Ascending aorta (tissue), 2 donors: ENCODE measurements at regions not wholly inside any gene's neighbourhood (a gene's known extent, or its start where the extent isn't known, plus 50 kb on each side); places are given as distances from the start of the nearest gene placed in this dataset.

Experiments used
- DNase-seq, 2 donors: peaks; one replicate each; pipeline ENCODE4 v3.0.0-alpha.2; 2019; ENCODE audit warnings: low spot score in 2 of 2
- H3K27ac ChIP-seq, 2 donors: fragments of 200-600 bp; sonication (generic); one replicate each; pipeline ENCODE4 v1.5.1; 2016 to 2017; ENCODE audit warnings: mild to moderate bottlenecking in 1 of 2
- H3K27me3 ChIP-seq: fragments of 200-600 bp; sonication (generic); one replicate; pipeline ENCODE4 v1.5.1; 2017
- H3K36me3 ChIP-seq, 2 donors: fragments of 200-600 bp; sonication (generic); one replicate each; pipeline ENCODE4 v1.5.1; 2016
- H3K4me1 ChIP-seq, 2 donors: fragments of 200-600 bp; sonication (generic); one replicate each; pipeline ENCODE4 v1.5.1; 2016 to 2017; ENCODE audit warnings: mild to moderate bottlenecking in 1 of 2
- H3K4me3 ChIP-seq, 2 donors: fragments of 200-600 bp; sonication (generic); one replicate each; pipeline ENCODE4 v1.5.1; 2016 to 2017; ENCODE audit warnings: mild to moderate bottlenecking in 1 of 2
- H3K9me3 ChIP-seq, 2 donors: fragments of 200-600 bp; sonication (generic); one replicate each; pipeline ENCODE4 v1.5.1; 2016
- intact Hi-C: fragments of 100-400 bp; cut with DNase I; formaldehyde crosslinking; loops from one replicate; pipeline ENCODE4 v1.15.1; 2023
- TF ChIP-seq, protein P1 (sequence below), 3 experiments: fragments of 200-600 bp in 2 of 3; fragments of 450-650 bp in 1 of 3; sonication (generic) in 2 of 3; IDR thresholded peaks; one replicate each; pipeline ENCODE4 v1.5.1; 2016 to 2019; ENCODE audit warnings: antibody characterized with exemption in 3 of 3, mild to moderate bottlenecking in 1 of 3, moderate library complexity in 1 of 3

DNA sequence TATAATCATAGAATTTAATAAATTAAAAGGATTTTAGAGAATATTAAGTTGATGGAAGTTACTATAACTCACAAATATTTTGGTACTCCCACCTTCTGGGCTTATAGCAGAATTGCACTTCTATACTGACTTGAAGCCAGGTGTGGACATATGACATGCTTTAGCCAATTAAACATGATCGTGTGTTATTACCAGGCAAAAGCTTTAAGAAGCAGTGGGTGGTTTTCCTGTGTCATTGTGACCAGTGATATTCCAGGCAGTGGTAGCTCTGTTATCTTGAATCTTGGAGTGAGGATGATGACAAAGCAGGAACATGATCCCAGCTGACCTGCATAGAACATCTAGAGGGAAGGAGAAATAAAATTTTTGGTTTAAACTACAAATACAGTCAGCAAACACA is 370.9 kb upstream of the ZEB2 start:
- Histone ChIP-seq H3K27ac (no peak overlapping the region), H3K4me3 (no peak overlapping the region), H3K9me3 (no peaks in the 10 kb centered on the region), H3K4me1 (peaks cover 0 to 3% of the 10 kb centered on the region in 2 donors), H3K36me3 (no peaks in the 10 kb centered on the region), H3K27me3 (no peaks in the 10 kb centered on the region)
- intact Hi-C loops = no loop called here
- TF ChIP-seq, protein P1, sequence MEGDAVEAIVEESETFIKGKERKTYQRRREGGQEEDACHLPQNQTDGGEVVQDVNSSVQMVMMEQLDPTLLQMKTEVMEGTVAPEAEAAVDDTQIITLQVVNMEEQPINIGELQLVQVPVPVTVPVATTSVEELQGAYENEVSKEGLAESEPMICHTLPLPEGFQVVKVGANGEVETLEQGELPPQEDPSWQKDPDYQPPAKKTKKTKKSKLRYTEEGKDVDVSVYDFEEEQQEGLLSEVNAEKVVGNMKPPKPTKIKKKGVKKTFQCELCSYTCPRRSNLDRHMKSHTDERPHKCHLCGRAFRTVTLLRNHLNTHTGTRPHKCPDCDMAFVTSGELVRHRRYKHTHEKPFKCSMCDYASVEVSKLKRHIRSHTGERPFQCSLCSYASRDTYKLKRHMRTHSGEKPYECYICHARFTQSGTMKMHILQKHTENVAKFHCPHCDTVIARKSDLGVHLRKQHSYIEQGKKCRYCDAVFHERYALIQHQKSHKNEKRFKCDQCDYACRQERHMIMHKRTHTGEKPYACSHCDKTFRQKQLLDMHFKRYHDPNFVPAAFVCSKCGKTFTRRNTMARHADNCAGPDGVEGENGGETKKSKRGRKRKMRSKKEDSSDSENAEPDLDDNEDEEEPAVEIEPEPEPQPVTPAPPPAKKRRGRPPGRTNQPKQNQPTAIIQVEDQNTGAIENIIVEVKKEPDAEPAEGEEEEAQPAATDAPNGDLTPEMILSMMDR (IDR thresholded peaks at IDR 0.05) = no peak
- DNase-seq = no peak

DNA sequence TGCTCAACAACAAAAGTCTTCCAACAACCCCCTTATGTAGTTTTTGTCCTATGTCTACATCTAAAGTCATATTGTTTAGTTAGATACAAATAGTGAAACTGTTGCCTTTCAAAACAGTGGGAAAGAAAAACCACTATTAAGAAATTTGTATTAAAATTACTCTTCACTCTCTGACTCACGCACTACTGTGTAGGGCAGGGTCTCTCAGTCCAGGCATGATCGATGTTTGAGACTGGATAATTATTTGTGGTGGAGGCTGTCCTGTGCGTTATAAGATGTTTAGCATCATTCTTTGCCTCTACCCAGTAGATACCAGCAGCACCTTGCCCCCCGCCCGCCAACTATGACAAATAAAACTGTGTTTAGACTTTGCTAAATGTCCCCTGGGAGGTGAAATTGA is 369.4 kb upstream of the ZEB2 start:
- TF ChIP-seq, protein P1 (IDR thresholded peaks at IDR 0.05) = no peak
- intact Hi-C loops = no loop called here
- H3K27me3 ChIP-seq = no peaks in the 10 kb centered on the region
- H3K4me3 ChIP-seq = no peak overlapping the region
- DNase-seq = no peak
- no peak overlapping the region for H3K27ac ChIP-seq
- peaks cover 0 to 3% of the 10 kb centered on the region in 2 donors for H3K4me1 ChIP-seq
- no peaks in the 10 kb centered on the region for H3K9me3 ChIP-seq
- no peaks in the 10 kb centered on the region for H3K36me3 ChIP-seq

DNA sequence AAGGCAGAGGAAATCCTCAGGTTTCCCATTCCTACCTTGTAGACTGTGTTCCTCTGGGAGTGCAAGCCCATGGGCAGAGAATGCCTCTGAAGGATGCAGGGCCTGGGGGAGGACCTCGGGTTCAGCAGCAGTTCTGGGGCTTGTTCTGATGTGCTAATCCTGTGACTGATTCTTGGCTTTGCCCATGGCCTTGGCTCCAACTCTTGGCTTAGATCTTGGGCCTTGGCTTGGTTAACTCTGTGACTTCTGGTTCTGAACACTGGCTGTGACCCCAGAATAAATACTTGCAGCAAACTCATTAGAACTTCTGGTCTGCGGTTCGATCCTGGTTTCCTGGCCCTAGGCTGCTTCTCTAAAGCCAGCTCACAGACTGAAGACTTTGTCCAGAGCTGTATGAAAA is 366.9 kb upstream of the ZEB2 start:
- H3K9me3 ChIP-seq = no peaks in the 10 kb centered on the region
- no peaks in the 10 kb centered on the region for H3K36me3 ChIP-seq
- H3K4me1 ChIP-seq = peaks cover 0 to 3% of the 10 kb centered on the region in 2 donors
- no peak overlapping the region for H3K4me3 ChIP-seq
- no peaks in the 10 kb centered on the region for H3K27me3 ChIP-seq
- H3K27ac ChIP-seq = no peak overlapping the region
- intact Hi-C loops = no loop called here
- peak in 1 of 2 donors; percentile 66 for DNase-seq
- TF ChIP-seq, protein P1 (IDR thresholded peaks at IDR 0.05) = no peak

DNA sequence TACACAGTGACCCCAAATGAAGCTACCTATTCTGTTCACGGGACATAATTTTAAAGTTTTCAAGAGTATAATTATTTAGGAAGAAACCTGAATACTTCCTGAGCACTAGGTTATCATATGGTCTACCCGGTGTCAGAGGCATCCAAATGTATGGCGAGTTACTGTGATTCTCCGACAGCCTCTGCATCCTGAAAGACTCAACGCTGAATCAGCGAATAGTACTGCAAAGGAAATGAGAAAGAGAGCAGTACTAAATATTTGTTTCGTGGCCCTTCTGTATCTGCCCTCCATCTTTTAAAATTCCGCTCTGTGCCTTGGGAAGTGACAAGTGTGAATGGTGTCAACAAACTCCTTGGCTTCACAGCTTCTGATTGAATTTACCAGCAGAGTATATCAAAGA is 358.0 kb upstream of the ZEB2 start:
- Histone ChIP-seq H3K27me3 (no peaks in the 10 kb centered on the region), H3K4me1 (peaks cover 0 to 4% of the 10 kb centered on the region in 2 donors), H3K36me3 (no peaks in the 10 kb centered on the region), H3K4me3 (no peak overlapping the region), H3K27ac (no peak overlapping the region), H3K9me3 (no peaks in the 10 kb centered on the region)
- DNase-seq = no peak
- intact Hi-C loops = no loop called here
- TF ChIP-seq, protein P1 (IDR thresholded peaks at IDR 0.05) = no peak

DNA sequence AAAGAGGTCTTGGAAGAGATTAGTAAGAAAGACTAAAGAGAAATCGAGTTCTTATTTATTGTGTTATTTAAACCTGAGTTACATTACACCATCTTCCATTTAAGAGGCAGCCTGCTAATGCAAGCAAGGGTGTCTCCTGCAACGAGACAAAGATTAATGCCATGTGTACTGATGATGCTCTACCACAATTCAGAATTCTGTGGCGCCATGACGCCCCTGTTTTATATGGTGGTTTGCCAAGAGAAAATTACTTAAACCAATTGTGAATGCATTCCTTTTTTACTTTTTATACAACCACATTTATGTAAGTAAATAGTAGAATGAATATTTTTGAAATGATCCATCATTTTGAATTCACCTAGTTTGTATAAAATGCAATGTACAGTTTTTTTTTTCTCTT is 356.1 kb upstream of the ZEB2 start:
- no peak for DNase-seq
- intact Hi-C loops = no loop called here
- no peak overlapping the region for H3K4me3 ChIP-seq
- peaks cover 0 to 4% of the 10 kb centered on the region in 2 donors for H3K4me1 ChIP-seq
- H3K27me3 ChIP-seq = no peaks in the 10 kb centered on the region
- H3K9me3 ChIP-seq = no peaks in the 10 kb centered on the region
- H3K27ac ChIP-seq = no peak overlapping the region
- H3K36me3 ChIP-seq = no peaks in the 10 kb centered on the region
- TF ChIP-seq, protein P1 (IDR thresholded peaks at IDR 0.05) = no peak

DNA sequence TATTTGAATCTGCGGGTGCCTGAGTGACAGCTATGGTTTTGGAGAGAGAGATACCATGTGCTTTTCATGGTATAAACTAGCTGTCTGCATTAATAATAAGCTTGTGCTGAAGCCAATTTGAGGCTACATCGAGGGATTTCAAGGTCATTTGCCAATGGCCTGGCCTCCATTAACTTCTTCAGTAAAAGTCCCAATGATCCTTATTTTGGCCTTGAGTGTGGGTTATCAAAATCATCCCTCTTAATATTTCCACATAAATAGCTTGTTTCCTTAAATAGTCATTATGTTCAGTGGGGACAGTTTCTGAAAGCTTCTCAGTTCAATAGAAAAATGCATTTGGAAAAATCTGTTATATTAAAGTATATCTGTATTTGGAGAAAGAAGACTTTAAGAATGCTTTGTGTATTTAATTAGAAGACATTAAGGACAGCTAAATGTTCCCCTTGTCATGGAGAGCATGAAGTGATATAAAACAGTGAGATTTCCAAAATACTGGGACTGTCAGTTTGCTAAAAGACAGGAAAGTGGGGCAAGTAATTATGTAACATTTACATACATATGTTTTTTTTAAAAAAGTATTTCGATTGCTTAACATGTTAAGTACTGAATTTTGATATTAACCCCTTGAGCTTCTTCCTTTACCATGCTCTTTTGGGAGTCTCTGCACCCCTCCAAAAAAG is 355.5 kb upstream of the ZEB2 start:
- no peak for DNase-seq
- H3K27ac ChIP-seq = no peak overlapping the region
- no peaks in the 10 kb centered on the region for H3K9me3 ChIP-seq
- no peaks in the 10 kb centered on the region for H3K36me3 ChIP-seq
- H3K4me3 ChIP-seq = no peak overlapping the region
- intact Hi-C loops = no loop called here
- H3K4me1 ChIP-seq = peaks cover 0 to 4% of the 10 kb centered on the region in 2 donors
- TF ChIP-seq, protein P1 (IDR thresholded peaks at IDR 0.05) = no peak
- no peaks in the 10 kb centered on the region for H3K27me3 ChIP-seq
